HG03354 (cell line): ENCODE measurements at regions not wholly inside any gene's neighbourhood (a gene's known extent, or its start where the extent isn't known, plus 50 kb on each side); places are given as distances from the start of the nearest gene placed in this dataset.

ENCODE experiments used
- ATAC-seq: cut with Tn5 transposase; IDR thresholded peaks from one replicate; pipeline ENCODE4 v1.9.1; 2021; ENCODE audit warnings: mild to moderate bottlenecking; ENCODE audit not compliant: unreplicated experiment, poor library complexity, severe bottlenecking

DNA sequence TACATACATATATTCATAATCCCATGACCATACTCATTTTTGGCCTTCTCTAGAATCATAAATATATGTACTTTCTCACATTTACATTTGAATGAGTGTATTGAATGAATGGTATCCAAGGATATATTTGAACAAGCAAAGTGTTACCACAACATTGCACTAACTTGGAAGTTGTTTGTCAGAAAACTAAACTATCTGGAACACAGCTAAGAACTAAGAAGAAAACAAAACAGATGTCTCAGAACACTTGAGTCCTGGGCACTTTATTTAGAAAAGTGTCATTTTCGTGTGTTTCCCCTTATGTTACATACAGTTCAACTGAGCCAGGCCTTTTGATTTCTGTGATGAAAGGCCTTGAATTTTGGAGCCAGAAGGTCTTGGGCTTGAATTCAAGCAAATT is 466.7 kb upstream of the FAT1 start:
- no peak for ATAC-seq

DNA sequence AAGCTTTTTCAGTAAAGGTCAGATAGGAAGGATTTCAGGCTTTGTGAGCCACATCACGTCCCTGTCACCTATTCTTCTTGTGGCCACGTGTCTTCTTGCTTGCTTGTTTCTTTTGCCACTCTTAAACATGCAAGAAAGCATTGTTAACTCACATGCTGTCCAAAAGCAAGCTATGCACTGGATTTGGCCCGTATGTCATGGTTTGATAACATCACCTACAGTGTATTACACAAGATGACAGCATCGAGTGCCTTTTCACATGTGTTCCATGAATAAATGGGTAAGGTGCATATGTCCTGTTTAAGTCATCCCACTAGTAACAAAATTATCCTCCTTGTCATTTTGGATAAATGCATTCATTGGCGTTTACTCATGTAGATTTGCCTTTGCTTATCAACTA is 468.0 kb upstream of the FAT1 start:
- ATAC-seq: no peak

DNA sequence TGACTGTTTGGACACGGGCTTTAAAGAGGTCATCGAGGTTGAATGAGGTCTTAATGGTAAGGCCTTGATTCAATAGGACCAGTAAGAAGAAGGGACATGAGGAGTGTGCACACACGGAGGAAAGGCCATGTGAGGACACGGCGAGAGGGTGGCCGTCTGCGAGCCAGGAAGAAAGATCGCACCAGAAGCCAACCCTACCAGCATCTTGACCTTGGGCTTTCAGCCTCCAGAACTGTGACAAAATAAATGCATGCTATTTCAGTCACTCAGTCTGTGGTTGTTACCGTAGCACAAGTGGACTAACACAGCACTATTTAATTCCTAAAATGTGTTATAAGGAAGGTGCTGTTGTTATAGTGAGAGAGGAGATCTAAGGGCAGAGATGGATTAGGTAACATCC is 468.6 kb upstream of the FAT1 start:
- ATAC-seq: no peak

DNA sequence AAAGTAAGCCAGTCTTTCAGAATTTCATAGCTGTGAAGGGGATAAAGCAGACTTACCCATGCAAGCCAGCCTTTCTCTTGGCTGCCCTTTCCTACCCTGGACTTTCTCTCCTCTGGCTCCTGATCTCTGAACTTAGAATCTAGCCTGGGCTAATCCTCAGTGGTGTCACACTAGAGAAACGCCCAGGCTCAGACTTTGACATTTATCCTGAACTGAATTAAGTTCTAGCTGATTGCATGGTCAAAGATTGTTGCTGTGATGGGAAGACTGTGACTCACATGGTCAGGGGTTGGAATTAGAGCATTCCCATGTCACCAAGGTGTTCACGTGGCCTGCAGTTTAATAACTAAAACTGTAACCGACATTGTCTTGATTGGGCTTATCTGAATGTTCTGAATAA is 469.5 kb upstream of the FAT1 start:
- ATAC-seq: no peak

DNA sequence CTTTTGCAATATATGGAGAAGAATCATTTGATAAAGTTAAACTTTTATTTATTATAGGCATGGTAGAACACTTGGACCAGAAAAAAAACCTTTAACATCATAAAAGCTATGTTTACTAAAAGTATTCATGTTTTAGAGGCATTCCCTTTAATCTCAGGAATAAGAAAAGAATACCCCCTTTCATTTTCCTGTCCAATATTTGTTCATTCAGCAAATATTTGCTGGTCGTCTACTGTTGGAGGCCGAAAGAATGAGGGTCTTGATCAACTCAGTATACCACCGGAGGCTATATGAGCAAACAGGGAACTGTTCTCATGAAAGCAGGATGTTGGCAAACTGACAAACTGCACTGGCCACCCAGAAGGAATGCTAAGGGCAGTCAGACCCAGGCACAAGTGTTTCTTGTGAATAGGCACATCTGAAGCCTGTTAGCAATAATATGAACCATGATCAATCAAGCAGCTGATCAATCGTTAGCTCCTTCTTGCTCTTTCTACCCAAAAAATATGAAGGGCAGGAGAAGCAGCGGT is 480.8 kb upstream of the FAT1 start:
- no peak for ATAC-seq

DNA sequence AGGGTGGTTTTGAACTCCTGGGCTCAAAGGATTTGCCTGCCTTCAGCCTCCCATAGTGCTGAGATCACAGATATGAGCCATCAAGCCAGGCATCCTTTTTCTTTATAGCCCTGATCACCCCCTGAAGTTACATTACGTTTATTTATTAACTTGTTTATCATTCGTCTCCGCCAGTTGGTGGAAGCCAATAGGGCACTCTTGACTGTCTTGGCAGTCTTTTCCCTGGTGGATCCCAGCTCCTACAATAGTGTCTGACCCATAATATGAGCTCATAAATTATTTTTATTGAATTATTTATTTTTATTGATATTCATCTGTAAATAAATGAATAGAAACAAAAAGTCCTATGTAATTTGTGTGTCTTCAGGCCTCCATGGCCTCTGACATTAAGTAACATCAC is 484.3 kb upstream of the FAT1 start:
- no peak for ATAC-seq

DNA sequence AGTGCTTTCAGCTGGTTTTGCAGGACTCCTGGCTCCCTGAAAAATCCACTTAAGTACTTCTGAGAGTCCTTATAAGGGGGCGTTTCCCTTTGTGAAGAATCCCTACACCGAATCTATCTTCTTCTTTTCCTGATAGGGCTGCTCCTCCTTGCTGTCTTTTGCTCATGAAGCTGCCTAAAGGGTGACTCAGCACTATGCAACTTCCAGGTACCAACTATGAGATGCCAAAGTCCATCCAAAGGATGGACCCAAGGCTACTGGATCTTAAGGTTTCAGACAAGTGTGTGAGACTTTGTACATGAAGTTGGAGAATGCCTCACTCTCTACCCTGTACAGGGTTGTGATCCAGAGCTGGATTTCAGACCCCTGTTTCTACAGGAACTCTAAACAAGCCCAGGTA is 485.0 kb upstream of the FAT1 start:
- ATAC-seq: no peak

DNA sequence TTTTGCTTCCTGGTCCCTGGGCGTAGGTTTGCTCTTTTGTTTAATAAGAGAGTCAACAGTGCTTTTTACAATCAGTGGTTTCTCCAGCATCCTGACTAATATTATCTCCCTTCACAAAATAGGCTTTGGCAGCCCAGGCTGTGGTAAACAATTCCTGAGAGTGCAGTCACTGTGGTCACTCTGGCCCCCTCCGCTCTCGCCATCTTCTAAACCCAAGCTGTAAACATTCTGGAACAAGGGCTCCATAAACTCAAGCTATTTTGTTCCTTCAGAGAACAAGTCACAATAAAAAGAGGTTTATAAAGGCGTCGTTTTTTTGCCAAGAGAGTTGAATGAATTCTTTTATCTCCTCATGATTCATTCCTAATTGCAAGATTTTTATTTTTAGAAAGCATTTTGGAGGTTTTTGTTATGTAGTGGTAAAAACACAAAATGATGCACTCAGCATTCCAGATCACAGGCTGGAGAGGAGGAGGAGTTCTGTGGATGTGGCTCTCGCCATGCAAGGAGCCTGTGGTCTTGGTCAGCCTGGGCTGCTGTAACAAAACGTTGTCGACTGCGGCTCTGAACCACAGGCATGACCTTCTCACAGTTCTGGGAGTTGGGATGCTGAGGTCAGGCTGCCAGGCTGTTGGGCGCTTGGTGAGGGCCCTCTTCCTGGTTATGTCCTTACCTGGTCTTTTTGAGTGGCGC is 486.4 kb upstream of the FAT1 start:
- ATAC-seq: no peak

DNA sequence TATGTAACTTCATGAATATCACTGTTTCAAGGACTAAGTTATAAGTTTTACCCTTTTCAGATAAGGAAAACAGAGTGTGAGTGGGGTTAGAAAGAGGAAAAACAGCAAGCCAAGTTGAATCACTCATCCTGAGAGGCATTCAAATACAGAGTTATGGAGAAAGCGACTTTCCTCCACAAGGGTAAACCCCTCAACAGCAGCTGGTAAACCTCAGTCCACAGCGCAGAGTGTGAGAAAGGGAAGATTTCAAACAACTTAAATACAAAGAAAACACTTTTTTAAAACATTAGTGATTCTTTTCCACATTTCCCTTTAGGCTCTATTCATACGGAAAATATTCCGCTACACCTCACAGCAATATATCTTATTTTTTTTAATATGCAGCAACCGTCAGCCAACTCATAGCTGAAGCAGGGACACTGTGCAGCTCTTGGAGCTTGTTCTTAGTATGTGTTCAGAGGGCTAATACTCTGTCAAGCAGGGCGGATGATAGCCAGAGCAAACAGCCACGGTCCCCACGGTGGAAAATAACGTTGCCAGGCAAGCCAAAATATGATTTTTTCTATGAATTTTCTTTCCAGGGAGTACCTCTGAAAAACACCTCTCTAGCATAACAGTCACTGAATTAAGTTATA is 488.9 kb upstream of the FAT1 start:
- no peak for ATAC-seq

DNA sequence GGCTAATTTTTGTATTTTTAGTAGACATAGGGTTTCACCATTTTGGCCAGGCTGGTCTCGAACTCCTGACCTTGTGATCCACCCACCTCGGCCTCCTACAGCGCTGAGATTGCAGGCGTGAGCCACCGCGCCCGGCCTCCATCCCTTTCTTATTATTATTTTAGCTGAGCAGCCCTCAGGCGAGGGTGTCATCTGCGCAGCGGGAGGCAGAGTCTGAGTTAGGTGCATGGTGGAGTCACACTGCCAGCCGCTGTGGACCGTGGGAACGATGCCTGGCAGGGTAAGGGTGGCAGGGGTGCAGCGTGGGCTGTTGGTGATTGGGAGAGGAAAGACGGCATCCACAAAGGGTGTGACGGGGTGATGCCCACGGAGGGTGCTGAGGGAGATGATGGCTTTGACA is 491.8 kb upstream of the FAT1 start:
- ATAC-seq: no peak

DNA sequence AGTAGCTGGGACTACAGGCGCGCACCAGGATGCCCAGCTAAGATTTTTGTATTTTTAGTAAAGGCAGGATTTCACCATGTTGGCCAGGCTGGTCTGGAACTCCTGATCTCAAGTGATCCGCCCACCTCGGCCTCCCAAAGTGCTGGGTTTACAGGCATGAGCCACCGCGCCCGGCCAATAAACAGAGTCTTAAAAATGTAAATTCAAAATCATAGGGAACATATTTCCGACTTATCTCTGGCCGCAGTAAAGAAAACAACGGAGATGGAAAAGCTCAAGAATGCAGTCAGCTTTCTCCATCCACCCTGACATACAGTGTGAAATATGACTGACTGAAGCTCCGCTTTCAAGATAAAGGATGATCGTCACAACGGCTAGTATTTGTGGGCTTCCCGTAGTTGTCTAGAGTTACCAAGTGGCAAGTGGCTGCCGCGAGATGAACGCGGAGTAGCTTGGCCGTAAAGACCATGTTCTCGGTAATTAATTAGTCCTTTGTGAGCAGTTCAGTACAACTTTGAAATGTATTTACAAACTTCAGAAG is 495.1 kb upstream of the FAT1 start:
- no peak for ATAC-seq

DNA sequence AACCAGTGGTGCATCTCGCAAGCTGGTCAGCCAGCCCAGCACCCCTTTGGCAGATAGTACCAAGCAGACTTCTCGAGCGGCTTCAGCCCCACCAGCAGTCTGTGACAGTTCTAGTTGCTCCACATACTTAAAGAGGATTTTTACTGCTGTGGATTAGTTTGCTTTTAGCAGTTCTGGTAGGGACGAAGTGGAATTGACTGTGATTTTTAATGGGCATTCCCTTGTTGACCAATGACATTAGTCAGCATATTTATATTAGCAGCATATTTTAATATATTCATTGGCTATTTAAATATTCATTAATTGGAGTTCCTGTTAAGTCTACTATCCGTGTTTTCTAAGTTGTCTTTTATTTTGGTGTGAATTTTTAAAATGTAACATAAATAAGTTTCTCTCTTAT is 500.9 kb upstream of the FAT1 start:
- no peak for ATAC-seq

DNA sequence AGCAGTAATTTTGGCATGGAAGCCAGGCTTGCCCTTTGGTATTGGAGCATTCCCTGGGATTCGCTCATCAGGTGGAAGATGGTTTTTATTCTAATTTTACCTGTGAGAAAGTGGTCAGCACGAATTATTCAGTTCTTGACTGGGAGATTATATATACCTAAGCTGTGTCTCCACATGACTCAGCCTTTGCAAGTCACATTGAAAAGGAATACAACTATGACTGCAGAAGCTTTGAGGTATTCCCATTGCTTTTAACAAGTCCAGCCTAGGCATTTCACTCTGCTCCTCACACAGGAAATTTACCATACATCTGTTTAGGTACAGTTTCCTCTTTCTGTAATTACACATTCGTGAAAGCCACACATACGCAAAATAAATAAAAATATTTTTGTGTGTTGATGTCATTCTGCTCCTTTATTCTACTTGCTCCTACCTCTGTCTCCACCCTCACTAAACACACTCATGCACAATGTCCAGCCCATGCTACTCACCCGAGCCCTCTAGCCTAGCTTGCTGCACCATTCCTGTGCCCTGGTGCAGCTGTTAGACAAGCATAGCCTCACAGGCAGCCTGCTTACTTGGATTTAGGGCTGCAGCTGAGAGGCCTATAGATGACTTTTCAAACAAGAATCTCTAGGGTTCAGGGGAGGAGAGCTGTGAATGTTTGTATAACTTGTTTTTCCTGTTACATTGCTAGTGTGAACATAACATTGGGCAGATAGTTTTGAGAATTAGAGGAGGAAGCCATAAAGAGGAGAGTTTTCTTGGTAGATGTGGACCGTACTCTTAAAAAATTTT is 504.4 kb upstream of the FAT1 start:
- ATAC-seq: no peak

DNA sequence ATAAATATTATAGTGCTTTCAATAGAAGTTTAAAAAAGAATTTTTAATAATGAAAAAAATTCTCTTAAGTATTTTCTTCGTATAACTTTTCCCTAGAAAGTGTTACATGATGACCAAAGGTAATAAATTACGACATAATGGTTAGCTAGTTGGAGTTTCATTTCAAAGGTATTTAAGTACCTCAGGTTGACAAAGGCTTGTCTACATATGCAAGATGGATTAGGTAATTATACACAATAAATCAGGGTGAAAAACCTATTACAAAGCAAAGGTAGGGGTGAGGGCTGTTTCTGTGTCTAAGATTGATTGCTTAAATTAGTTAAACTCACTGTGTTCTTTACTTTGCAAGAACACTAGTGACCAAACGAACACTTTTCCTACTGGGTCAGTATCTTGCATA is 508.5 kb upstream of the FAT1 start:
- ATAC-seq: no peak

DNA sequence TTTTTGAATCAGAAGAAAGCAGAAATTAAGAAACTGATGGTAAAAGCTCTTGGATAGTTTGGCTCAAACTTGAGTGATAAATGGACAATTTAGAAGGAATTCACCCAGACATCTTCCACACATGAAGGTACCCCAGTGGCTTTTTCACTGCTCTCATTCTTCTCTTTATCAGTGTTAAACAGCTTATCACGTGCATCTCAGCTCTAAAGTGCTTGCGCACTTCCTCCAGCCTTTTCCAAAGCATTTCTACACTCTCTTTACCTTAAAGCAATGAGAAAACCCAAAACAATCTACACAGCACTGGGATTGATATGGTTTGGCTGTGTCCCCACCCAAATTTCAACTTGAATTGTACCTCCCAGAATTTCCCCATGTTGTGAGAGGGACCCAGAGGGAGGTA is 509.1 kb upstream of the FAT1 start:
- ATAC-seq: no peak

DNA sequence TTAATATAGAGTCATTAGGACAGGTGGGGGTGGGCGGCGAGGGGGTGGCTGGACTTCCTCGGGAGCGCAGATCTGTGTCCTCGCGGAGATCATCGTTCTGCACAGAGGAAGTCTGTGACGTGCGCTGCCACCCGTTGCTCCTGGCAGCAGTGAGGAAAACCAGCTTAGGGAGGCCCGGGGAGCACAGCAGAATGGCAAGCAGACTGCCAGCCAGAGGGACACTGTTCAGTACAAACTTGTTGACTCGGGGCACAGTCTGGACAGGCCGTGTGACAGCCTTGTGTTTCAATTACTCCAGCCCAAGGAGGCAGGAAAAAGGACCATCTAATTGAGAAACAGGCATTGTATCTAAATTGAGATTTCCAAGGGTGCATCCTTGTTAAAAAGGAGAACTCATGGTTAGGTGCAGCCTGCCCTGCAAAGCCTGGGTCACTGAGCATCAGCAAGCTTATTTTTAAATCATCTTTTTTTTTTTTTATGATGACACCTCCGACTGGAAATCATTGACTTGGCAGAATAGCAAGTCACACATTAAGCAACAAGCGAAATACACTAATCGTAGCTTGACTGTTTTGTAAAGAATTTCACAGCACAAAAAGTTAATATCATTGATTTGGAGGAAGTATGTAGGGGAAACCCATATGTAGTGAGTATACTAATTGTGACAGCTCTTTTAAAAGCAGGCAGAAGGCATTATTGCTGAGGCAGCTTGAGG is 512.0 kb upstream of the FAT1 start:
- no peak for ATAC-seq

DNA sequence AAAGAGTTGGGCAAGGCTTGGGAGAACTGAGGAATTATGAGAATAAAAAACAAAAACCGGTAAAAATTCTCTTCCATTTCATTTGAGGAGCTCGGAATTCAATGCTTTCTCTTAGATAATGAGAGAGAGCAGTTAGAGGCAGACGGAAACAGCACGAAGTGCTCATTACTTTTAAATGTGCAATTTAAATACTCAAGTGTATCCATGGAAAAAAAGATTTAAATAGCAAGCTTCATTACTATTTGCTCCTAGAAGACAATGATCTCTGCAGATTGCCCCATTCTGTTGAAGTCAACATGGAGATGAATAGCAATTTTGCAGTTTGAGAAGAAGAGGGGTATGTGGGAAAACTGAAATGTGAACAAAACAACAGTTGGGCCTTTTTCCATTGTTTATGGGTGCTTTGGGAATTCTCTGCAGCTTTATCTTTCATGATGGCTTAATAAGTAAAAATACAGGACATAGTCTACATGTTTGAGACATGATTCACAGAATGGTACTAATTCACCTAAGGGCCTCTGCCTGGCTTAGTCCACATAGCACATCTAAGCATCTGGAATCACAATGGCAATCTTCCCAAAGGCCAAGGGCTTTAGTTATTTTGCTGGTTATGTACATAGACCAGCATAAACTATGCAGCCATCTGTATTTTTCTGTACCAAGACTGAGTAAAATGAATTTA is 512.7 kb upstream of the FAT1 start:
- no peak for ATAC-seq

DNA sequence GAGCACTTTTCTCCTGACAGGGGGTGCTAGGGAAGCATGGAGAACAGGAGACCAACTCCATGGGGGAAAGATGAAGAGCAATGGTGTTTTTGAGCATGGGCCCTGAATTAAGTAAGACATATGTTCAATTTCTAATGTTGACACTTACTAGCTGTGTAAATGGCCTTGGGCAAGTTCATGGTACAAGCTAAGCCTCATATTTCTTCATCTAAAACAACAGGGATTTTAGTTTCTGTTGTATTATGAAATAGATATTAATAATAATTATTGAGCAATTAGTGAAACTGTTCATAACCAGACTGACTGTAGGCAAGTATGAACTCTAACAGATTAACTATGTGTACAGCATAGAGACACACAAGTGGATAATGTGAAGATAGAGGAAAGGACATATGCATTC is 515.0 kb upstream of the FAT1 start:
- no peak for ATAC-seq

DNA sequence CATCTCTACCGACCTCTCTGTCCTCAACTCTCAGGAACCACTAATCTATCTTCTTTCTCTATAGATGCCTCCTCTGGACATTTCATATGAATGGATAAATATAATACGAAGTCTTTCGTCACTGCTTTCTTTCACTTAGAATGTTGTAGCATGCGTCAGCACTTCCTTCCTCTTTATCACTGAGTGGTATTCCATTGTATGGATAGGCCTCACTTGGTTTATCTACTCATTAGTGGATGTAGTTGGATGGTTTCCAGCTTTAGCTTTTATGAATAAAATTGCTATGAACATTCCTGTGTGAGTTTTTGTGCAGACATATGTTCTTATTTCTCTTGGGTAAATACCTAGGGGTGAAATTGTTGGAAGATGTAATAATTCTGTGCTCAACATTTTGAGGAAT is 528.2 kb upstream of the FAT1 start:
- ATAC-seq: no peak
